IPS DF 4.7 (cell line): ENCODE measurements at regions not wholly inside any gene's neighbourhood (a gene's known extent, or its start where the extent isn't known, plus 50 kb on each side); places are given as distances from the start of the nearest gene placed in this dataset.
"Not testable (repeated sequence)": the region's sequence is repeated elsewhere in the genome, so short reads cannot be mapped to it uniquely, and the experiment has no call there.

ENCODE experiments used
- DNase-seq: peaks from one replicate; pipeline ENCODE4 v3.0.0-alpha.2; 2013; ENCODE audit warnings: low spot score; ENCODE audit errors: extremely low read depth

DNA sequence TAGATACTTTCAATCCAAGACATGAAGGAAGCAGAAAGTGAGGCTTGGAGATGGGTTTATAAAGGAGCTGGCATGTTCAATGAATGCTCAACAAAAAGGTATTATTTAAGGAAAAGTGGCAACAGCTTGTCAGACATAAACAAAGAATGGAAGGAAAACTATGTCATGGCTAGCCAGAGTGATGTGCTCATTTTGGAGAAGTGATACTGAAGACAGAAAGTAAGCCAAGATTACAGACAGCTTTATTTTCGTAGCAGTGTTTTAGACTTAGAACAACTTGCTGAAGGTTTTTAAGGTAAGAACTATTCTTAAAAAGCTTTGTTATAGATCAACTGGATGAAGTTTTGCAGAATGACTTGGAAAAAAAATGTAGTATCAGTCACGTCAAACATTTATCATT lies 160.5 kb upstream of the FERD3L start:
- DNase-seq, result no peak

DNA sequence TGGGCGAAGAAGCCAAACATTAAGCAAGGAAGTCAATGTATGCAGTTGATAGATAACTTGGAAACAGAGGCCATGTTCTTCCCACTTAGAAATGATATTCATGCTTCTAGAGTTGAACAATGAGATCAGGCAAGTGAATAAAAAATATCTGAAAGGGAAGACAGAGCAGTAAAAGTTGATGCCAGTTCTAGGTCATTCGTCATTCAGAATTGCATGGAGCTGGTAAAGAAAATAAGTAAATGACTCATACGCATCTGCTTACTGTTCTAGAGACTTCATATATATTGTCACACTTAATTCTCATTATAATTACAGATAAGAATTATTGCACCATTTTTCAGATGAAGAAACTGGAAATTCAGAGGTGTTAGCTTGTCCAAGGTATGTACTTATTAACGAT lies 158.9 kb upstream of the FERD3L start:
- DNase-seq, result no peak

DNA sequence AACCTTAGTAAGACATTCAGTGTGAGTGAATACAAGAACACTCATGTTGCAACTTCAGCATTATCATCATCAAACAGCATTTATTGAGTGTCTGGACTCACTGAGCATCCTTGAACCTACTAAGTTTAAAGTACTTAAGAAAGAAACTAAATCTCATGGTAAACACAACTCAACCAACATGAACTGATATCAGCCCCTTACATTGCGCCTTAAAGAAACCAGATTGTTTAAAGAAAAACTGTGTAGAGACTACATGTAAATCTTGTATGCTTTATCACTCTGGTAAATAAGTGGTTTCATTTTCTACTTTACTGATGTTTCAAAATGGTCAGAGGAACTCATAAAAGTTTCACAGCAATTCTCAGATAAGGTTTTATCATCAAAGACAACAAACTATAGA lies 157.5 kb upstream of the FERD3L start:
- no peak for DNase-seq

GRCh38 chr7:19296617-19297016 lies 151.4 kb upstream of the FERD3L start:
- no peak for DNase-seq

GRCh38 chr7:19295376-19295775 lies 150.2 kb upstream of the FERD3L start:
- DNase-seq, result no peak

DNA sequence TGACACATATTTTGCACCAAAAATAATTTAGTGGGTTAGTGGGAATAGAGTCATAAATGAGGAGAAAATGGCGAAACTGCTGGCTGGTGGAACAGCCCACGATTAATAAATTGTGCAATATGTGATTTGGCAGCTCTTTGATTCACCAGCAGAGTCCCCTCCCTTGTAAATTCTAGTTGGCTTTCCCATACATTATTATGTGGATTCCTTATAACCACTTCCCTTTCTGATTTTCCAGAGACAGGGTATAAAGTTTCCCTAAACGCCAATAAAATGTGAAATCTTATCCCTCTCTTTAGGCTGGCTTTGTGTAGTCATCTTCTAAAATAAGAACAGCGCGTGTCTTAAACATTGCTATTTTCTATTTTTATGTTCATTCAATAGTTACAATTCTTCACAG lies 149.4 kb upstream of the FERD3L start:
- no peak for DNase-seq

GRCh38 chr7:19293431-19293830 lies 148.2 kb upstream of the FERD3L start:
- DNase-seq, result no peak

- no peak for DNase-seq
Observed at GRCh38 chr7:19290968-19291367, 145.7 kb upstream of the FERD3L start.

- DNase-seq, result no peak
Observed at GRCh38 chr7:19290066-19290465, 144.8 kb upstream of the FERD3L start.

DNA sequence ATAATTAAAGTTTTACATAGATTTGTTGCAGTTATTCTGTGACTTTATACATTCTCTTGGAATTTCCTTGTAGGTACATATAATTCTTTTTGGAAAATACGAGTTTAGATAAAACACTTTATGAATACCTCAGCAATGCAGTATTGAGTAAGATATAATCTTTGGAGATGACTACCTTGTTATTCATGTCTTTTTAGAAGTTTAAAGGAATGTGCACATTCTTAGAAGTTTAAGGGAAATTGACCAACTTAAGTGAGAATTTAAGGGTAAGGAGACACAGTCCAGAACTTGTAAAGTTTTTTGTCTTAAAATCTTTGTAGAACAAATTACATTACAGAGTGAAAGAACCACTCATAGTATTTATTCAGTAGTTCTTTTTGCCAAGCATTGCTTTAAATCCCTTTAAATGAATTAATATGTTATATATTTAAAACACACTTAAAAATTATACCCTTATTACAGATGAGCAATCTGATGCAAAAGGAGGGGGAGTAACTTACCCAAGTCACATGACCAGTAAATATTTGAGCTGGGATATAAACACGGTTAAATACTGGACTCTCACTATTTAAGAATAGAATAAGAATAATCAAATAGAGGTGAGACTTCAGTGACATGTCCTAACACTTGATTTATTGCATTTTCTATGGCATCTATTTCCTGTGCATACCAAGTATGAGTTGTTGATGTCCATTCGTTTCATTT lies 139.5 kb upstream of the FERD3L start:
- no peak for DNase-seq

- DNase-seq, result no peak
Observed at GRCh38 chr7:19284136-19284535, 138.9 kb upstream of the FERD3L start.

DNA sequence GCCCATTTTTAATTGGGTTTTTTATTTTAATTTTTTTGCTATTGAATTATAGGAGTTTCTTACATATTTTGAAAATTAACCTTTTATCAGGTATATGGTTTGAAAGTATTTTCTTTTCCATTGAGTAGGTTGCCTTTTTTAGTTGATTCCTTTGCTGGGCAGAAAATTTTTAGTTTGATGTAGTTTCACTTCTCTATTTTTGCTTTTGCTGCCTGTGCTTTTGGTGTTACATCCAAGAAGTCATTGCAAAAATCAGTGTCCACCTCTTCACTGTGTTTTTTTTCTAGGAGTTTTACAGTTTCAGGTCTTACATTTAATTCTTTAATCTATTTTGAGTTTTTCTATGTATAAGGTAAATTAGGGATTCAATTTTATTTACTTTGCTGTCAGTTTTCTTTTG lies 129.8 kb upstream of the FERD3L start:
- no peak for DNase-seq

DNA sequence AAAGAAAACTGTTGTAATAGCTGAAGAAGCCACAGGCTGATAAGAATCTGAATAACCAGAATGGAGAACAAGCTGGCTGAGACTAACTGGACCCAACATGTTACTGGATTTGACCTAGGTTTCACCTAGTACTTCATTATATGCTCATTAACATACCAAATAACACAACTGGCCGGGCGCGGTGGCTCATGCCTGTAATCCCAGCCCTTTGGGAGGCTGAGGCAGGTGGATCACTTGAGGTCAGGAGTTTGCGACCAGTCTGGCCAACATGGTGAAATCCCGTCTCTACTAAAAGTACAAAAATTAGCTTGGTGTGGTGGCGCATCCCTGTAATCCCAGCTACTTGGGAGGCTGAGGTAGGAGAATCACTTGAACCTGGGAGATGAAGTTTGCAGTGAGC lies 127.1 kb upstream of the FERD3L start:
- DNase-seq, result not testable (repeated sequence)

GRCh38 chr7:19269301-19269700 lies 124.1 kb upstream of the FERD3L start:
- no peak for DNase-seq

GRCh38 chr7:19268737-19269136 lies 123.5 kb upstream of the FERD3L start:
- no peak for DNase-seq

GRCh38 chr7:19262826-19263225 lies 117.6 kb upstream of the FERD3L start:
- DNase-seq, result no peak

- DNase-seq, result no peak
Observed at GRCh38 chr7:19249281-19249680, 104.1 kb upstream of the FERD3L start.

DNA sequence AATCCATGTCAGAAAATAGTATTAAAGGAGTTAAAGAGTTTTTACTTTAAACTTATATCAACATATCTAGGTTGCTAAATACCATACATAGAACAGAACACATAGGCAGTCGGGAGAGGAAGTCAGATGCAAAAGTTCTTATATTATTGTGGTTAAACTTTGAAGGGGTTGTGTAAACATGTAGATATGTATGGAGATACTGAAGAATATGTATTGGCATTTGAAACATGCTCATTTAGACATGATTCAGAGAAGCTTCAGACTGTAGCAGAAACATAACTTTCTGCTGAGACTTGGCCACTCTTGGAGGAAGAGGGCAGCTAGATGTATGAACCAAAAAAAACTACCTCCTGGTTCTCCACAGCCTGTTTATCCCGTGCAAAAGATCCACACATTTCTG lies 103.5 kb upstream of the FERD3L start:
- no peak for DNase-seq

DNA sequence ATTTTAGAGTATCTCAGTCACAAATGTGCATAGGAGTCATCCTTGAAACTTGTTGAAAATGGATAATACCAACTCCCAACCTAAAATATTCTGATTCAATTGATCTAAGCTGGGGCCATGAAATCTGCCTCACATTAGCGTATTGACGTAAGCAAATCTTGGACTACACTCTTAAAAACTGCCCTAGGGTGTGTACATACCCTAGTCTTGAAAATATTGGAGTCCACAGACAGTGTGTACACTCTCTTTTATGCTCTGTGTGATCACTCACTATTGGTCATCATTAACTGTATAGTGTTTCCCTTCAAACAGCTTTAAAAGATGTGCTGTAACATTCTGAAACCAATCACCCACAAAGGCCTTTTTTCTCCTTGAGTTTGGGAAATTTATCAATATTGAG lies 102.9 kb upstream of the FERD3L start:
- no peak for DNase-seq

GRCh38 chr7:19247017-19247416 lies 101.8 kb upstream of the FERD3L start:
- DNase-seq, result no peak

- DNase-seq, result no peak
Observed at GRCh38 chr7:19242246-19242645, 97.0 kb upstream of the FERD3L start.

- no peak for DNase-seq
Observed at GRCh38 chr7:19239951-19240350, 94.7 kb upstream of the FERD3L start.

DNA sequence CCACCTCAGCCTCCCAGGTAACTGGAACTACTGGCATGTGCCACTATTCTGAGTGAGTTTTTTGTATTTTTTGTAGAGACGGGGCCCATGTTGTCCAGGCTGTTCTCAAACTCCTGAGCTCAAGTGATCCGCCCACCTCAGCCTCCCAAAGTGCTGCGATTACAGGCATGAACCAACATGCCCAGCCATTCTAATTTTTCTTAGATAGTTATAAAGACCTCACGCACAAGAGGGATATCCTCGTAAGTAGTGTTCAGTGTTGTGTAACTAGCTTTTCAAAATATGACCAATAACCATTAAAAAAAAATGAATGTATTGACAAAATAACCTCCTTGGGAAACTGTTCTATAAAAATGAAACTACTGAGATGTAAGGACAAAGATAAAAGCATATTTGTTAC lies 90.5 kb upstream of the FERD3L start:
- DNase-seq, result no peak

DNA sequence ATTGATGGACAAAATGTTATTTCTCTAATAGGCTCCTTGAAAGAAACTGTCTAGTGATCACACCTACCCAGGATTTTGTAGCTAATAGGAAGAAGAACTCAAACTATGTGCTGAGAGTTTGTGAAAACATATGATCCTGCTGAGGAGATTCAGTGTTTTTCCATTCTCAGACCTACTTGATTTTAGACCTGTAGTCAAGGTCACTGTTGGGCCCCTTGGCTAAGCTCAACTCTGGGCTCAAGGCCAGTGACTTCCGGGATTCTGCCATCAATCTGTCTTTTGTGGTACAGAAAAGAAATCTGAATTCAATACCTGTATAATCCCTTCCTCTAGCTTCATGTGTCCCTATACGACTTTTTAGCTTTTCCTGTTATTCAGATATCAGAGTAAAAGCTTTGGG lies 79.7 kb upstream of the FERD3L start:
- DNase-seq, result no peak
